HepG2 (cell line): ENCODE measurements at regions not wholly inside any gene's neighbourhood (a gene's known extent, or its start where the extent isn't known, plus 50 kb on each side); places are given as distances from the start of the nearest gene placed in this dataset.

Experiments used
- ATAC-seq: fragments of 200-7000 bp; cut with Tn5 transposase; 3 replicates; pipeline ENCODE4 v1.9.1; 2020; ENCODE audit warnings: mild to moderate bottlenecking, moderate library complexity
- BruUV-seq: library from RNA; stranded (reverse); fragments of 400-500 nt; replicated peaks from 2 replicates; lab custom pipeline; 2021; lab: Mats Ljungman, UMichigan
- CTCF ChIA-PET: fragments of 300-600 bp; formaldehyde crosslinking; extraction: SDS; loops from one replicate; lab custom pipeline; 2021; ENCODE audit warnings: low total read pairs, inconsistent platforms, low intra/inter-chr PET ratio; lab: Yijun Ruan, JAX
- POLR2A ChIA-PET: fragments of 350-600 bp; sonication (Branson Sonifier 250); formaldehyde crosslinking; loops from one replicate; lab custom pipeline; 2020; ENCODE audit warnings: antibody characterized with exemption, inconsistent platforms; lab: Yijun Ruan, JAX
- DNase-seq: peaks from one replicate; pipeline ENCODE4 v3.0.0-alpha.2; 2015; ENCODE audit warnings: low spot score
- FAIRE-seq: peaks from 3 replicates; lab custom pipeline; 2011; peaks lifted over from hg19 to GRCh38; lab: Jason Lieb, UNC
- H2AFZ ChIP-seq: one replicate; pipeline ENCODE4 v1.6.1; 2011; ENCODE audit warnings: low read length, inconsistent platforms
- H3K27ac ChIP-seq: fragments of 300-600 bp; 3 replicates; pipeline ENCODE4 v1.8.0; 2011; ENCODE audit warnings: mixed run types, mild to moderate bottlenecking, mixed read lengths, low read length, inconsistent platforms; ENCODE audit not compliant: insufficient read depth; ENCODE audit errors: extremely low read length
- H3K27me3 ChIP-seq, 2 experiments: fragments of 200-600 bp in 1 of 2; 2 replicates in 1 of 2; 3 replicates in 1 of 2; pipeline versions ENCODE4 v1.6.0 to v1.8.0; 2011; ENCODE audit warnings: low read length in 2 of 2, mild to moderate bottlenecking in 2 of 2, moderate library complexity in 2 of 2, inconsistent platforms in 1 of 2; ENCODE audit not compliant: insufficient read depth in 2 of 2, control insufficient read depth in 1 of 2
- H3K36me3 ChIP-seq, 2 experiments: fragments of 200-600 bp in 1 of 2; replicated peaks in 1 of 2; 2 replicates in 1 of 2; 3 replicates in 1 of 2; pipeline versions ENCODE4 v1.5.1 to v1.8.0; 2011; ENCODE audit warnings: low read length in 2 of 2, inconsistent platforms in 1 of 2; ENCODE audit not compliant: insufficient read depth in 2 of 2, control insufficient read depth in 1 of 2
- H3K4me1 ChIP-seq: 2 replicates; pipeline ENCODE4 v1.5.1; 2012; ENCODE audit warnings: low read length, inconsistent platforms; ENCODE audit not compliant: insufficient read depth
- H3K4me2 ChIP-seq: 2 replicates; pipeline ENCODE4 v1.6.0; 2011; ENCODE audit warnings: low read depth, low read length, inconsistent platforms
- H3K4me3 ChIP-seq, 3 experiments: fragments of 200-600 bp in 1 of 3; sonication (generic), shearing (Covaris generic) in 1 of 3; replicated peaks in 1 of 3; 2 replicates each; pipeline ENCODE4 v1.5.1; 2011 to 2016; ENCODE audit warnings: low read length in 3 of 3, inconsistent platforms in 2 of 3, low read depth in 2 of 3, mild to moderate bottlenecking in 2 of 3, control low read depth in 1 of 3, mixed read lengths in 1 of 3; ENCODE audit not compliant: insufficient read depth in 1 of 3
- H3K79me2 ChIP-seq: one replicate; pipeline ENCODE4 v1.6.1; 2011; ENCODE audit warnings: low read length, inconsistent platforms; ENCODE audit not compliant: insufficient read depth
- H3K9ac ChIP-seq: 2 replicates; pipeline ENCODE4 v1.6.0; 2011; ENCODE audit warnings: mild to moderate bottlenecking, low read depth, low read length, inconsistent platforms; ENCODE audit not compliant: insufficient read depth
- H3K9me3 ChIP-seq: 2 replicates; pipeline ENCODE4 v1.5.1; 2012; ENCODE audit warnings: mild to moderate bottlenecking, low read length
- H4K20me1 ChIP-seq: 2 replicates; pipeline ENCODE4 v1.6.0; 2011; ENCODE audit warnings: inconsistent platforms, mild to moderate bottlenecking, low read length, moderate library complexity; ENCODE audit not compliant: insufficient read depth
- KDM3A ChIP-seq: IDR thresholded peaks from 2 replicates; pipeline ENCODE4 v1.6.1; 2018; ENCODE audit warnings: low read depth, missing compliant biosample characterization
- NFIB ChIP-seq: sonication (generic); formaldehyde crosslinking; IDR thresholded peaks from 2 replicates; pipeline ENCODE4 v1.9.0; 2021; ENCODE audit warnings: missing genetic modification reagents, mild to moderate bottlenecking, borderline replicate concordance
- NFKBIZ ChIP-seq: IDR thresholded peaks from 2 replicates; pipeline ENCODE4 v1.6.1; 2018; ENCODE audit warnings: missing genetic modification reagents, missing compliant biosample characterization
- PHF5A ChIP-seq: IDR thresholded peaks from one replicate; pipeline ENCODE4 v1.6.1; 2018; ENCODE audit warnings: low read depth, missing genetic modification reagents; ENCODE audit not compliant: unreplicated experiment
- RAD51 ChIP-seq: fragments of 450-650 bp; IDR thresholded peaks from 2 replicates; pipeline ENCODE4 v1.6.1; 2016; ENCODE audit warnings: borderline replicate concordance
- SP1 ChIP-seq, 2 experiments: fragments of 450-650 bp in 1 of 2; sonication (generic) in 1 of 2; formaldehyde crosslinking in 1 of 2; IDR thresholded peaks; 2 replicates each; pipeline versions ENCODE4 v1.4.0 to v1.6.1; 2016 to 2020; ENCODE audit warnings: missing genetic modification reagents in 1 of 2
- ZFY ChIP-seq: sonication (generic); formaldehyde crosslinking; IDR thresholded peaks from 2 replicates; pipeline ENCODE4 v1.4.0; 2020; ENCODE audit warnings: missing genetic modification reagents
- ZNF282 ChIP-seq: fragments of 450-650 bp; IDR thresholded peaks from 2 replicates; pipeline ENCODE4 v1.6.1; 2018; ENCODE audit not compliant: partially characterized antibody
- ZNF672 ChIP-seq: sonication (generic); formaldehyde crosslinking; IDR thresholded peaks from 2 replicates; pipeline ENCODE4 v1.8.1; 2022; ENCODE audit warnings: missing genetic modification reagents
- ZNF674 ChIP-seq: sonication (generic); formaldehyde crosslinking; IDR thresholded peaks from 2 replicates; pipeline ENCODE4 v1.5.0; 2020; ENCODE audit warnings: low read depth, mild to moderate bottlenecking, missing genetic modification reagents
- WGBS: methylation state at CpG from one replicate; pipeline ENCODE4 v1.1.6; 2017; ENCODE audit warnings: low lambda C conversion rate; 5-methylcytosine and 5-hydroxymethylcytosine counted together
- in situ Hi-C: cut with HindIII; loops from 2 replicates; pipeline ENCODE4 v1.10.0; 2017; ENCODE audit warnings: low pct_unique_long_range_greater_than_20kb; ENCODE audit not compliant: extremely low pct_ligation_motif_present
- intact Hi-C: fragments of 100-400 bp; cut with micrococcal nuclease; formaldehyde crosslinking; loops from one replicate; pipeline ENCODE4 v1.10.0; 2022; ENCODE audit not compliant: unreplicated experiment
- TF ChIP-seq, protein P1 (sequence below): sonication (generic); formaldehyde crosslinking; IDR thresholded peaks from 2 replicates; pipeline ENCODE4 v1.4.0; 2020; ENCODE audit warnings: missing genetic modification reagents
- TF ChIP-seq, protein P2 (sequence below): sonication (generic); formaldehyde crosslinking; IDR thresholded peaks from 2 replicates; pipeline ENCODE4 v1.8.1; 2023; ENCODE audit warnings: mild to moderate bottlenecking, missing genetic modification reagents
- TF ChIP-seq, protein P3 (sequence below): sonication (generic); formaldehyde crosslinking; IDR thresholded peaks from 2 replicates; pipeline ENCODE4 v1.5.0; 2020; ENCODE audit warnings: missing genetic modification reagents, mild to moderate bottlenecking, borderline replicate concordance

DNA sequence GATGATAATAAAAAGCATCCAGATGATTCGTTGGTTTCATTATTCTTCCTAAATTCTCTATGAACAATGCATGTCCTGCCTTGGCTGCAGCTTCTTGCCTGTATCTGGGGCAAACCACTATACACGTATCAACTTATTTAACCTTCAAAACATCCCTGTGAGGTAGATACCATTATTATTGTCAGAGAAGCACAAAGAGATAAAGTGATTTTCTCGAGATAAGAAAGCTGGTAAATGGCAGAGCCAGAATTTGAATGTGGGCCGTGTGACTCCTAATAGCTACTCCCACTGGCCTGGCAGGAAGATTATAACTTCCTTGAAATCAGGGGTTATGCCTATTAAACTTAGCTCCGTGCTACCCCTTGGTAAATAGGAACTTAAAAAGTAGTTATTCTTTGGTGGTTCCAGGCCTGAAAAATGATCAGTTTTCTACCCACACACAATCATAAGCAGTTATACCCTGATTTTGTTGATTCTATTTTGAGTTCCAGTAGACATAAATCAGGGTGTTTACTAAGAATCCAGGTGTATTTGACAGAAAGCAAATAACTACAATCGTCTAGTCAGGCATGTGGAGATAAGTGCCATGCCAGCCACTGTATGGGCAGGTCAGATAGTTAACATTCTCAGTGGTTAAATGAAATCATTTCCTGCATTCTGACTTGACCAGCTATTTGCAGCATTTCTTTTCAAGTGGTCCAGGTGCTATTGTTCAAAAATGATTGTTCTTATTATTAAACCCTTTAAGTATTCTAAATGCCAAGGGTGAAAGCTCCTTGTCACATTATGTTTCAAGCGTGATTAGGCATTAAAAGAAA lies 99.2 kb upstream of the LRRN1 start:
- in situ Hi-C loops = no loop called here
- CTCF ChIA-PET = no interaction called here
- no TSS peak for BruUV-seq

More for the DNA sequence above, 99.2 kb upstream of the LRRN1 start:
- Histone ChIP-seq H2AFZ (no peak overlapping the region), H3K27ac (no peak overlapping the region), H3K36me3 (no peaks in the 10 kb centered on the region), H4K20me1 (no peaks in the 10 kb centered on the region), H3K9me3 (no peaks in the 10 kb centered on the region), H3K4me3 (no peak overlapping the region), H3K4me2 (no peak overlapping the region), H3K79me2 (no peaks in the 10 kb centered on the region), H3K27me3 (no peaks in the 10 kb centered on the region), H3K4me1 (no peaks in the 10 kb centered on the region), H3K9ac (no peak overlapping the region)
- WGBS = 12% methylated on average over 7 of the region's 7 CpGs
- no peak for ATAC-seq
- FAIRE-seq = no peak
- intact Hi-C loops = no loop called here
- no peak for TF ChIP-seq RAD51
- TF ChIP-seq SP1 (IDR thresholded peaks at IDR 0.05) = no peak
- no peak for TF ChIP-seq SP1 (CRISPR knock-in tag; IDR thresholded peaks at IDR 0.05)
- TF ChIP-seq KDM3A (CRISPR knock-in tag) = no peak
- TF ChIP-seq NFIB (CRISPR knock-in tag) = no peak
- TF ChIP-seq, protein P1, sequence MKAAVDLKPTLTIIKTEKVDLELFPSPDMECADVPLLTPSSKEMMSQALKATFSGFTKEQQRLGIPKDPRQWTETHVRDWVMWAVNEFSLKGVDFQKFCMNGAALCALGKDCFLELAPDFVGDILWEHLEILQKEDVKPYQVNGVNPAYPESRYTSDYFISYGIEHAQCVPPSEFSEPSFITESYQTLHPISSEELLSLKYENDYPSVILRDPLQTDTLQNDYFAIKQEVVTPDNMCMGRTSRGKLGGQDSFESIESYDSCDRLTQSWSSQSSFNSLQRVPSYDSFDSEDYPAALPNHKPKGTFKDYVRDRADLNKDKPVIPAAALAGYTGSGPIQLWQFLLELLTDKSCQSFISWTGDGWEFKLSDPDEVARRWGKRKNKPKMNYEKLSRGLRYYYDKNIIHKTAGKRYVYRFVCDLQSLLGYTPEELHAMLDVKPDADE (CRISPR knock-in tag) = no peak
- TF ChIP-seq, protein P2, sequence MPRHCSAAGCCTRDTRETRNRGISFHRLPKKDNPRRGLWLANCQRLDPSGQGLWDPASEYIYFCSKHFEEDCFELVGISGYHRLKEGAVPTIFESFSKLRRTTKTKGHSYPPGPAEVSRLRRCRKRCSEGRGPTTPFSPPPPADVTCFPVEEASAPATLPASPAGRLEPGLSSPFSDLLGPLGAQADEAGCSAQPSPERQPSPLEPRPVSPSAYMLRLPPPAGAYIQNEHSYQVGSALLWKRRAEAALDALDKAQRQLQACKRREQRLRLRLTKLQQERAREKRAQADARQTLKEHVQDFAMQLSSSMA = no peak
- no peak for TF ChIP-seq ZNF672 (CRISPR knock-in tag)
- TF ChIP-seq ZFY (CRISPR knock-in tag) = no peak
- no peak for TF ChIP-seq ZNF674 (CRISPR knock-in tag)
- TF ChIP-seq, protein P3, sequence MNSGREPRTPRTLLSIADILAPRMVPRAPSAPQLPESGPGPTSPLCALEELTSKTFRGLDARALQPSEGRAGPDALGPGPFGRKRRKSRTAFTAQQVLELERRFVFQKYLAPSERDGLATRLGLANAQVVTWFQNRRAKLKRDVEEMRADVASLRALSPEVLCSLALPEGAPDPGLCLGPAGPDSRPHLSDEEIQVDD (CRISPR knock-in tag) = no peak
- TF ChIP-seq ZNF282 = no peak
- TF ChIP-seq NFKBIZ = no peak
- TF ChIP-seq PHF5A (CRISPR knock-in tag) = no peak
- DNase-seq = no peak
- POLR2A ChIA-PET = no interaction called here
